NB4 (cell line): ENCODE measurements at regions not wholly inside any gene's neighbourhood (a gene's known extent, or its start where the extent isn't known, plus 50 kb on each side); places are given as distances from the start of the nearest gene placed in this dataset.

ENCODE experiments used
- DNase-seq: peaks from one replicate; pipeline ENCODE4 v3.0.0; 2010; ENCODE audit warnings: low read depth
- H3K4me3 ChIP-seq: one replicate; pipeline ENCODE4 v1.5.1; 2011; ENCODE audit warnings: mild to moderate bottlenecking, low read depth, low read length, moderate library complexity
- CTCF ChIP-seq: IDR thresholded peaks from one replicate; pipeline ENCODE4 v1.5.1; 2012; ENCODE audit warnings: low read depth, low read length
- MAX ChIP-seq: IDR thresholded peaks from 2 replicates; pipeline ENCODE4 v1.6.1; 2011; ENCODE audit warnings: low read depth, low read length
- MYC ChIP-seq: IDR thresholded peaks from 2 replicates; pipeline ENCODE4 v1.6.1; 2011; ENCODE audit warnings: low read depth, low read length
- POLR2A ChIP-seq: IDR thresholded peaks from 2 replicates; pipeline ENCODE4 v1.6.1; 2011; ENCODE audit warnings: mild to moderate bottlenecking; ENCODE audit not compliant: insufficient read length; ENCODE audit errors: extremely low read depth

- DNase-seq = no peak
- no peak for TF ChIP-seq CTCF
- no peak for TF ChIP-seq MAX
- no peak for TF ChIP-seq MYC
- no peak for TF ChIP-seq POLR2A
- H3K4me3 ChIP-seq = no peak overlapping the region
These were observed 214.1 kb downstream of the RDH14 start for GRCh38 chr2:18346344-18346743.

GRCh38 chr2:18345848-18346247, 214.6 kb downstream of the RDH14 start:
- no peak overlapping the region for H3K4me3 ChIP-seq
- TF ChIP-seq MAX (no peak), MYC (no peak)
- DNase-seq = no peak

GRCh38 chr2:18342901-18343300, 217.6 kb downstream of the RDH14 start:
- no peak overlapping the region for H3K4me3 ChIP-seq
- DNase-seq = no peak
- TF ChIP-seq CTCF = no peak
- no peak for TF ChIP-seq POLR2A
- no peak for TF ChIP-seq MYC
- TF ChIP-seq MAX = no peak

GRCh38 chr2:18339326-18339725, 221.1 kb downstream of the RDH14 start:
- TF ChIP-seq MYC (no peak), POLR2A (no peak), CTCF (no peak), MAX (no peak)
- no peak for DNase-seq
- H3K4me3 ChIP-seq = no peak overlapping the region

GRCh38 chr2:18336975-18337374, 223.5 kb downstream of the RDH14 start:
- TF ChIP-seq POLR2A = no peak
- no peak for TF ChIP-seq MYC
- no peak for TF ChIP-seq CTCF
- TF ChIP-seq MAX = no peak
- no peak for DNase-seq
- H3K4me3 ChIP-seq = no peak overlapping the region

- DNase-seq = no peak
- TF ChIP-seq MAX = no peak
- TF ChIP-seq MYC = no peak
- no peak for TF ChIP-seq CTCF
- no peak for TF ChIP-seq POLR2A
- no peak overlapping the region for H3K4me3 ChIP-seq
These were observed 228.0 kb downstream of the RDH14 start for GRCh38 chr2:18332477-18332876.
